Globus pallidus (tissue), 1 donor: ENCODE measurements at regions not wholly inside any gene's neighbourhood (a gene's known extent, or its start where the extent isn't known, plus 50 kb on each side); places are given as distances from the start of the nearest gene placed in this dataset.
"Not testable (repeated sequence)": the region's sequence is repeated elsewhere in the genome, so short reads cannot be mapped to it uniquely, and the experiment has no call there.

Source experiments
- DNase-seq: peaks from one replicate; pipeline ENCODE4 v3.0.0-alpha.2; 2015; ENCODE audit warnings: low spot score

DNA sequence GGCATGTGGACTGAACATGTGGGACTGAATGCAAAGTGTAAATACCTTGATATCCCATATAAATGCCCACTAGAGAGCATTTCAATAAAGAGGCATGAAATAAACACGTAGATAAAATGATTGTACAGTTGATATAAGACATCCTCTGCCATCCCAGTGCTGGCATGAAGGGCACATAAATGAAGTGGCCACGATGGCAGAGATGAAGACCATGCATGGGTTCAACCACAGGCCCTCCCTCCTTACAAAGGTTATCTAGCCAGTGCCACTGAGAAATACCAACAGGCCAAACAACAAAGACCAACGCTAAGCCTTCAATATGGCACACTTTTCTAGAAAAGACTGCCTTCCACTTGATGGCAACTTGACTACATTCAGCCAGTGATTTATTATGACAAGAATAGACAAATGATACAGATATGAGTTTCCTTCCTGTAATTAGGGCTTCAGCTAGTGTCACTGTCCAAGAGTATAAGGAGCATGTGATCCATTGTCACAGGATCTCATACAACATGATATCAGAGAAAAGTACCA, 493.9 kb upstream of the MAP2 start:
- no peak for DNase-seq

DNA sequence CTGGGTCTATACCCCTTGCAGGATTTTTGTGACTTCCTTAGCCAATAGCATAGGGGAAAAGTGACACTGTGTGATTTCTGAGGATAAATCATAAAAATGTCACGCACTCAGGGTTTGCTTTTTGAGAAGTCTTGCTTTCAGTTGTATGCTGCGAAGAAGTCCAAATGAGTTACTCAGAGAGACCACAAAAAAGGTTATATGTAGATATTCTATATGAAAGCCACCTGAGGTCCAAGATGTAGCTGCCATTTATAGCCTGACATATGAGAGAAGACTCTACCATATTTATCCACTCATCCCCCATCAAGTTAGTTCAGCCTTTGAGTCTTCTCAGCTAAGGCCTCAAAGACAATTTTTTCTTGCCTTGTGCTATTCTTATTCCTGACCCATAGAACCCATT, 488.3 kb upstream of the MAP2 start:
- DNase-seq = no peak

DNA sequence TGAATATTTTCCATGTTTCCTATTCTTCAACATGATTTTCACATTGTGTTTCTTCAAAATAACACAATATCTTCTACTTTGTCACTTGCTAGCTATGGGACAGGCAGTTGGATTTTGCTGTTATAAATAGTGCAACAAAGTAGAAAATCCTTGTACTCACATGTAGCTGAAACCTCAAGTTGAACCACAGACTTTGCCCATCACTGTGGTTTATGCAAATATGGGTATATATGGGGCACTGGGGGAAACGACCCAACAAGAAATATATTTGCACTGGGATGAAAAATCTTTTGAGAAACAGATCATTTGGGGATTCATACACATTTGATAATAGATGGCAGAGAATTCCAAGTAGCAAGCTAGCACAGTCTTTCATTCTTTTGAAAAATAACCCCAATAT, 486.3 kb upstream of the MAP2 start:
- no peak for DNase-seq

DNA sequence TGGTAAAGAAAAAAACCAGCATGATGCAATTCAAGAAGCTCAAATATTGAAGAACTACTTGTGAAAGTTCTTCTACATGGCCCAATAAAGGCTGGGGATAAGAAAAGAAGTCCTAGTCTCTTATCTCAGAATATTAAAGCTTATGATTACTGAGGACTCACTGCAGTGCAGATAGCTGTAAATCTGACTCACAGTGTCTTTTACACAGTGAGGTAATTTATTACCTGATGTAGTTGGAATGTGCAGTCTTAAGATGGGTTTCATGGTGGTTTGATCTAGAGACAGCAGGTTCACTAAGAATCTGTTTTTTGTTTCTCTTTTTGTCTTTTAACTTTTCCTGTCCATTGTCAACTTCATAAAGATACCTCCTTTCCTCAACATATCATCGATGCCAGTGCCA, 484.0 kb upstream of the MAP2 start:
- DNase-seq = no peak

DNA sequence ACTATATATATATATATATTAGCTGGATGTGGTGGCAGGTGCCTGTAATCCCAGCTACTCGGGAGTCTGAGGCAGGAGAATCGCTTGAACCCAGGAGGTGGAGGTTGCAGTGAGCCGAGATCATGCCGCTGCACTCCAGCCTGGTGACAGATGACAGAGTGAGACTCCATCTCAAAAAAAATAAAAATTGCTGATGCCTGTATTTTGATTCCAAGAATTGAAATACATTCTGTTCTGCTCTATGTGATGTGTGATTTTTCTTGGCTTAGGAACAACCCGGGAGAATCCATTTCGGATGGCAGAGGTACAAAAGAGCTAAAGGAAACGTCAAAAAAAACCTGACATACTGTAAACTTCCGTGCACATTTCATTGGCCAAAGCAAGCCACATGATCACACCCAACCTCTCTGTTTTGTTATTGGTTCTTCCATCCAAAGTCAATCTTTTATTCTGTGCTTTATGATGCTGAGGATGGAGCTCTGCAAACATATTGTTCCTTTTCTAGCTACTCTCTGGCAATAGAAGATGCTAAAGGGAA, 478.1 kb upstream of the MAP2 start:
- DNase-seq = no peak

DNA sequence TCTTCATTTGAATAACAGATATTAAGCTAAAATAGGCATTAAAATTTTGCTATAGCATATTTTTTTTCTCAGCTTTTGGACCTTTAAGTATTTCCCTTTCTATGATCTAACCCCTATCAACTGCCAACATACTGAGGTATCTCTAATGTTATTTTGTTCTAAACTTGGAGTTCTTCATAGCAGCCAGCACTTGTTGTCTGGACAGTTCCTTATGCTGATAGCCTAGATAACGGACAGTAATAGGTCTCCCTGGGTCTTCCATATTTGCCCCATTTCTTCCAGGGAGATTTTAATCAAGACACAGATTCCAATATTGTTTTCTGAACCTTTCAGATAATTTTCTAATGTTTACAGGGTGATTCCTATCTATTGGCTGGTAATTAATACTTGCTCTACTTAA, 475.8 kb upstream of the MAP2 start:
- no peak for DNase-seq

DNA sequence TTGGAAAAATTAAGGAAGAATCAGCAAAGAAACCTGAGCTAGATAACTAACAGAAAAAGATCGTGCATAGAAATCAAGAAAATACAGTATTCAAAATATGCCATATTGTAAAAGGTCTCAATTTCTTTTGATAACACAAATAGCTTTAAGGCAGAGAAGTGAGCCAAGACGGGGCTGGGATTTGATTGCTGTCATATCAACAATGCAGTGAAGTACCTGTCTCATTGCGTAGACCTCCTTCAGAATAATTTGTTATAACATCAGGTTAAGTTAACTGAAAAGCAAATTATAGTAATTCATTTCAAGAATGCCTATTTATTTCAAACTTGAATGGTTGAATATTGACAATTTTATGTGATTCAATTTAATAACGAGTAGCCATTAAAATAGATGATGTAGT, 453.8 kb upstream of the MAP2 start:
- no peak for DNase-seq

DNA sequence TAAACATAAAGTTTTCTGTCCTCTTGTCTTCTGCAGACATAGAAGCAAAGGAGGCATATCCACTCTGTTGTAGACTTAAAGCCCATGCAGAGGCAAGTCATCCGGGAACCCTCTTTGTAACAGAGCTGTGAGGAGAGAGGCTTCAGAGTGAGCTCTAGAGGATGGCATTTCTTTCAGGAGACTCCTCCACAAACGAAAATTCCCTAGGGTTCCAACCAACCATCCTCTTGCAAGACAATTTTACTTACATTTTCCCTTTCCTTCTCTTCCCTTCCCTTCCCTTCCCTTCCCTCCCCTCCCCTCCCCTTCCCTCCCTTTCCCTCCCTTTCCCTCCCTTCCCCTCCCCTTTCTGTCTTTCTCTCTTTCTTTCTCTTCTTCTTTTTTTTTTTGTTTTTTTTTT, 446.3 kb upstream of the MAP2 start:
- no peak for DNase-seq

DNA sequence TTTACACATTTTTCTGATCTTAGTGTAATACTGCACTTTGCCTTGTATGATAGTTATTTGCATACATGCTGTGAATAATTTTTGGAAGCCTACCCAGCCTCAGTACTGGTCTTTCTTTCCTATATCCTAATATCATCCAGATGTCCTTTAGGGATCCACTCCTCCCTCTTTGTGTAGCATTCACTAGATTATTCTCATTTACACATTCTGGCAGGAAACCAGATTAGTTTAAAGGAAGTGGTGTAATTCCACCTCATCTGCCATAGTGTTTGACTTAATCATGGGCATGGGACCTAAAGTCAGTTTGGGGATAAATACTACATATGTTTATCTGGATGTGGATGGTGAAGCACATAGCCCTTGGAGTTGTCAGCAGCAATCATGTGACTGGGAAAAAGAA, 444.9 kb upstream of the MAP2 start:
- no peak for DNase-seq

DNA sequence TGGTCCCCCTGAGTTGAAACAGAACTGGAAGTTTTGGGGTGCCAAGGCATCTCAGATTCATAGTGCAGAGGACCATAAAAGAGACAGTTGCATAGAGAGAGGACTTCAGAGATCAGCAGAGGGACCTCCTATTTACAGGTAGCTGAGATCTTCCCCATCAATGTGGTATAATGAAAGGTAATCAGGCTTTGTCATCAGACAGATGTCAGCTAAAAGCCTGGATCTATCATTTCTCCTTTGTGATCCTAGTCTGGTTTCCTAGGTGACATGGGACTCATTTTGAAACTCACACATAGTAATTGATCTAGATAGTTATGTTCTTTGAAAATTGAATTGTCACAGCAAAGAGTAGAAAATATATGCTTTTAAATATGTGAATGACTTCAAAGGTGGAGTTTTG, 443.5 kb upstream of the MAP2 start:
- DNase-seq = no peak

DNA sequence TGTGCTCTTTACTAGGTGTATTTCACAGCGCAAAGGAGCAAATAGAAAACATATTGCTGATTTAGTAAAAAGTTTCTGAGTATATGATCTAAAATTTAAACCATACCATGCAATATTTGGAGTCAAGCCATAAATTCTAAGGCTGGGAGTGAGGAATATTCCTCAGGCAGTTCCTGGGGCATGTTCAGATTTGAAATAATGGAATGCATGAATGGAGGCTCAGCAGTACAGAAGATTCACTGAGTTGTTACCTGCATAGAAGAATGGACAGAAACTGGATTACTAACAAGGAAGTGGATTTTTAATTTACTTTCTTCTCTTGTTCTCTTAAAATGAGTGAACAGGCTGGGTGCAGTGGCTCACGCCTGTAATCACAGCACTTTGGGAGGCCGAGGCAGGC, 441.0 kb upstream of the MAP2 start:
- DNase-seq = no peak

DNA sequence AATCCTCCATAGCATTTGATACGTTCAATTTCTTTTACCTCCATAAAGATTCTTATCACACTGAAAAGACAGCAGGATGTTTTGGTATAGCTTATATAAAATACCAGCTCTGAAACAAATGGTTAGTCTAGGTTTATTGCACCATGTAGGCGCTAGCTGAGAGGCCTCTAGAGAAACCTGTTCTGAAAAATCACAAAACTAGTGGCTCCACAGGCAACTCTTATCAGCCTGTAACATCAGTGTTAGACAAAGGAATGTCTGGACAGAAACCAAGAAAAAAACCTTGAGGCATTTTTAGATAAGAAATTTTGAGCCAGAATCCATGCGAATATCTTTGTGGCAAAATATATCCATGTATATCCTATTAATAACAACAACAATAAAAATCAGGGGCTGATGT, 440.4 kb upstream of the MAP2 start:
- no peak for DNase-seq

DNA sequence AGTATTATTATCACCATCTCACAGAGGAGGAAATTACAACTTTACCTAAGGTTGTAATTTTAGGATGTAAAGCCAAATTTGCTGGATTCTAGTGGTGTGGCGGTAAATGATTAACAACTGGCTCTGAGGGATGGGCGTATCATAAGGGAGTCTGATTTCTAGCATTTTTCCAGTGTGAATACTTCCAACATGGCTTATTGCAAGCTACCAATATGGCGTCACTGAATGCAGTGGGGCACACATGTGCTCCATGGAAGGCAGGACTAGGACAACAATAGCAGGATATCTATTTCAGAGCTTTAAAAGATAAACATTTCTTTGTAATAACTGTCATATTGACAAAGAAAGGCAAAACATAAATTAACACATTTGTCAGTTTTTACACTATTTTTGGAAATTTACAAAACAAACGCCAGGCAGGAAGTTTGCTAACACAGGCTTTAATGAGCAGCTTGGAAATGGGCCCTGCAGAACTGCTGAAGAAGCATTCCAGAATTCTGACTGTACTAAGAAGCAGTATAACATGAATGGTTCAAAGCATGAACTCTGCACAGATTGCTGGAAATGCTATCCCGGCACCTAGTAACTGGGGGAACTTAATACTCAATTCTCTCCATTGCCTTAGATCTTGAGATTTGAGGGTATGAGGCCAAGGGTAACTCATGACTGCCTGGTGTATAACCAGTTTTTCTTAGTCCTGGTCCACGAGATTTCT, 439.3 kb upstream of the MAP2 start:
- no peak for DNase-seq

DNA sequence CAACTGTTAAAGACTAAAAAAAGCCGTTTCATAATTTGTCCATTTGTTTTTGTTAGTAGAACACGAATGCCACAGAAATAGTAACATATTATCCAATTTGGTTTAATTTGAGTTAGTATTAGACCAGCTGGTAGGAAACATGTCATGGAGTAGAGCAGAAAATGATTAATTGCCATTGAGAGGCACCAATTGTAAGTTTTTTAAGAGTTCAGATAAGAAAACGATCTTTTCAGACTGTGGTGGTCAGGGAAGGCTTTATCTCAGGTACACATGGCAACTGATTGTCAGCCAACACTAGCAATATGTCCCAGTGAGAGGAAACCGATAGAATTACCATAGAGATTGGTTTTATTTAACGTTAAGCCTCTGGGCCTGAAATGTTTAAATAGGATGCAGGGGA, 438.2 kb upstream of the MAP2 start:
- DNase-seq = no peak

DNA sequence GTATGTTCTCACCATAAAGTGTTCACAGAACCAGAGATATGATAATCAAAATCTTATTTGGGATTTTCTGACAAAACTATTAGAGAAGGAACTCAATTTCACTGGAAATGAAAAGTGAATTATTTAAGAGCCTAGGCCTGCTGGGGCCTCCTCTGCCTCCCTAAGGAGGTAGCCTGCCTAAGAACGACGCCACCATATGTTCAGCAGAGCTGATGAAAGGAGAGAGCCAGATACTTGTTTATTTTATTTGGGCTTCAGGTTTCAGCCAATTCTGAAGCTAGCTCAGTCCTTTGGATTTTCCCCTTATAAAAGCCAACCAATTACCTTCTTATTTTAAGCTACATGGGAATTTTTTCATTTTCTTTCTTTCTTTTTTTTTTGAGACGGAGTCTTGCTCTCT, 433.1 kb upstream of the MAP2 start:
- no peak for DNase-seq

DNA sequence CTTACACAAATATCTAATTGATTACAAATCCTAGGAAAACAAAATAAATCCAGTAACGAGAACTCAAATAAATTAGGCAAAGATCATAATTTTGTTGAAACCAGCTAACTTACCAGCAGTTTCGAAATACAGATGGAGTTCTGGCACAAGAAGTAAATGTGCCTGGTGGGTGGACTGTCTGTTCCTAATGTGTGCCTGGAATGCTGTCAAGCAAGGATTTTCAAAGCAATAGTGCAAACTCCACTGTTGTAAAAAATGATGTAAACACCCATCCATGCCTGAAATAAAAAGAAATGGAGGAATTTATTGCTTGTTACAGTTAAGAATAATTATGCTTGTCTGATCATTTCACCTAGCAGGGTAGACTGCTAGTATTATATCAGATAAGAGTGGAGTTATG, 423.9 kb upstream of the MAP2 start:
- DNase-seq = no peak

DNA sequence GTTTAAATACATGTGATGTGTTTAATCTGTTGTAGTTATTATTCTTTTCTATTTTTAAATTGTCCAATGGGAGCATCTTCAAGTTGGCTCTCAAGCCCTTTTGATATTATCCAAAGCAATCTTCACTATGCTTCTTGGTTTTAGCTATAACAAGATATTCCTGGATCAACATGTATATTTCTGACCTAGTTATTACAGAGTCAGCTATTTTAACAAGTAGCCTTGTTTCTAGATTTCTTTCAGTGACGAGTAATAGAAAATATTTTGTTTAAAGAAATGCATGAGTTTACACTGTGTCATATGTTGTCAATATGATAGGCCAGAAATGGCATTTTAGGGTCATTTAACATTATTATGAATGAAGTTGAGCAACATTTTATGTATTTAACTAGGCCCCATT, 421.8 kb upstream of the MAP2 start:
- DNase-seq = no peak

DNA sequence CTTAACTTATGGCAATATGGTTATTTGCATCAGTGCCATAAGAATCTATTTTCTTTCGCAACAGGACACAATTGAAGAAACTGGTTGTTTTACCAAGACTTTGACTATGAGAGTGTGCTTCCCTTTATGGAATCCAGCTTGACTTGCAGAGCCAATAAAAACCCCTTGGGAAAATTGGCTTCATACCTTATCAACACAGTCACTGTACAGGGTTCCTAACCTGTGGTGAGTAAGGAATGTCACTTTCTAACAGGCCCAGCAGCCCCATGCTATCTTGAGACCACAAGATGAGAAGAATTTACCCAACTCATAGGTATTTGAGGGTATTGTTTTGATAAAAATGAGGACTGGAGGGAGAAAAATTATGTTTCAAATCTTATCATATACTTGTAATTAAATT, 418.5 kb upstream of the MAP2 start:
- DNase-seq = no peak

DNA sequence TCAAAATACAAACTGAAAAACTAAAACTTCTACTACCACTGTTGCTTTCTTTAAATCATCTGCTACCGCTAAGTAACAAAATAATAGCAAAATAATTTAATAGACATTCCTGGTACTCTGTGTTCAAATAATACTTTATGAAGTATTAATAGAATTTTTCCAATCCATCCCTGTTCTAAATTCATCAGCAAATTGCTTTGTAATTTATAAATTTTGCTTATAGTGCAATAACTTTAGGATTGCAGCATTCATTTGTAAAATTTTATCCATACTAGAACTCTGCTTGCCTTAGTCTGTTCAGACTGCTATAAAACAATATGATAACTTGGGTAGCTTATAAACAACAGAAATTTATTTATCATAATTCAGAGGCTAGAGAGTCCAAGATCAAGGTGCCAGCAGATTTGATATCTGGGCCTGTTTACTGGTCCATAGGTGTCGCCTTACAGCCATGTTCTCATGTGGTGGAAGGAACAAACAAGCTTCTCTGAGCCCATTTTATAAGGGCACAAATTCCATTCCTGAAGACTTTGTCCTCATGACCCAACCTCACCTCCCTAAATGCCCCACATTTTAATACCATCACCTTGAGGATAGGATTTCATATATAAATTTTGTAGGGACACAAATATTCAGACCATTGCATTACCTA, 415.1 kb upstream of the MAP2 start:
- DNase-seq = no peak

DNA sequence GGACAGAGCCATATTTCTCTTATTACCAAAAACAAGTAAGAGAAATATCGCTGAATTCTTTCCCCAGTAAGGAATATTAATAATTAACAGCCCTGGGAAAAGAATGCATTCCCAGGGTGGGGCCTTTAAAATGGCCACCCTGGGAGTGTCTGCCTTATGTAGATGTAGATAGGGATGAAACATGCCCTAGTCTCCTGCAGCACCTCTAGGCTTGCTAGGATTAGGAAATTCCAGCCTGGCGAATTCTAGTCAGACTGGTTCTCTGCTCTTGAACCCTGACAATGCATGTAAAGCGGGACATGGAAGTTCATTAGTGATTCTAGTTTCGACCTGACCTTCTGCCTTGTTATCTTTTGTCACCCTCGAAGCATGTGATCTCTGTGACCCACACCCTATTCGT, 405.2 kb upstream of the MAP2 start:
- DNase-seq = not testable (repeated sequence)

DNA sequence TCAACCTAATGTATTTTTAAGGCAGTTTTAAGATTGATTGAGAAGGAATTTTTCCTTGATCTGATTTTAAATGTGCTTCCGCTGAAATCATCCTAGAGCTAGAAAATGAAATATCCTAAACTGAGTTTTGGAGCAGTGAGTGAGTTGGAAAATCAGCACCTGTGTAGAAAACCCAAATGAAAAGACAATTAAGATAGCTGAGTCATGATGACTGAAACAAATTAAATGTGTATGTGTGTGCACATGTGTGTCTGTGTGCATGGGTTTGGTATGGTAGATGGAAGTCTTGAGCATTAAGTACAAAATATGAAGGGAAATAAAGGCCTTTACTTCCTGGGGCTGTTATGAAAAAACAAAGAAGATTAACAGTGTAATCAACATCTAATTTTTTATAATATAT, 394.6 kb upstream of the MAP2 start:
- no peak for DNase-seq

DNA sequence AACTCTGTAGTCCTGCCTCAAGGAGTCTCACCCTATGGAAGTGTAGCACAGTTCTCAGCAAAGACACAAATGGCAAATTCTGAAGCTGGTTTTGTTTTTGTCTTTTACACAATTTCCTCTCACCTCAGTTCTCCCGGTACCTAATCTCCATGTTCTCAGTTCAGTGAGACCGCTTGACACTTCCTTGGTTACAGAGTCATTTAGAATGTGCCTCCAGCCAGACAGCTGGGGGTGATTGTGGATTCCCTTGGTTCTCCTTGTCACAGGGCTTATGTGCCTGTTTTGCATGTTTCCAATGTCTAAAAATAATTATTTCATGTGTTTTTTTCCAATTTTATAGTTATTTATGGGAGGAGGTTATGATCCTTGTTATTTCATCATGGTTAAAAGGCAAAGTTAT, 379.5 kb upstream of the MAP2 start:
- DNase-seq = no peak

DNA sequence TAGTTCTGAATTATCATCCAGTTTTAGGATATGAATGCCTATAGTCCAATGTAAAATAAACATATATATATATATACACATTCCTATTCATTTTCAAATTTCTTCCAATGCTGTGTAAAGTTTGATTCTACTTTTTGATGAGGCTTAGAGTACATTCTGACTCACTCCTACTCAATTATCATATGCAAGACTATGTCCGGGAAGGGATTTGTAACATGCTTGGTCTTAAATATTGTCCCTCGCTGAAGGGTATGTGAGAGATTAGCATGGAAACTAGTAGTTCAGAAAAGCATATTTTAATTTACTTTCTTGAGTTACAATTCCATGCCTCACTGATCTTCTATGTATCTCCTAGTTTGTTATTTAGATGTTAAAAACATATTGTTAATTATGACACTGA, 377.7 kb upstream of the MAP2 start:
- no peak for DNase-seq

DNA sequence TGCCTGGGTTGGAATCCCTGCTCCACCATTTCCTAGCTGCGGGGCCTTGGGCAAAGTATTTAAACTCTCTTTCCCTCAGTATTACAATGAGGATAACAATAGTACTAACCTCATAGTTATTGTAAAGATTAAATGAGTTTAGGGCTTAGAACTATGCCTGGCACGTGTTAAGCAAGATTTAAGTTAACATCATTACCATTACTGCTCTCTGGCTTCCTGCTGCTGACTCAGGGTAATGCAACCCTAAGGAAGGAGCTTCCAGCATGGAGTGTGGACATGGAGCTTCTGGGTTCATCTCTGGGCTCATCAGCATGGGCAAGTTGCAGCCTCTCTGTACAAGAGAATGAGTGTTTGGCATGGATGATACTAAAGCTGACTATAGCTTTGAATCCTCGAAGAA, 374.2 kb upstream of the MAP2 start:
- DNase-seq = no peak
